ENCODE measurements at regions not wholly inside any gene's neighbourhood (a gene's known extent, or its start where the extent isn't known, plus 50 kb on each side); places are given as distances from the start of the nearest gene placed in this dataset.

GRCh38 chr13:89862011-89862690, 1485.3 kb upstream of the MIR17HG start:
- H3K4me1 Mint-ChIP-seq = peaks cover 3% of the 10 kb centered on the region
- no peaks in the 10 kb centered on the region for H3K9me3 Mint-ChIP-seq
- H3K36me3 Mint-ChIP-seq = no peaks in the 10 kb centered on the region
- H3K4me3 Mint-ChIP-seq = no peak overlapping the region
- H3K4me1 ChIP-seq = no peaks in the 10 kb centered on the region
- no peaks in the 10 kb centered on the region for H4K20me1 ChIP-seq (ENCODE audit: low read depth)
- H3K36me3 ChIP-seq = no peaks in the 10 kb centered on the region
- H3K27me3 ChIP-seq = no peaks in the 10 kb centered on the region
- no peak overlapping the region for H3K9ac ChIP-seq
- H3F3A ChIP-seq (ENCODE audit: low read depth) = no peaks in the 10 kb centered on the region
- no peaks in the 10 kb centered on the region for H3K9me3 ChIP-seq (ENCODE audit: low read depth)
- H3K79me2 ChIP-seq (ENCODE audit: low read depth) = no peaks in the 10 kb centered on the region
- H3K27ac ChIP-seq = no peak overlapping the region
- H3K27ac Mint-ChIP-seq = no peak overlapping the region
- no peak for DNase-seq (ENCODE audit: low spot score)
- no peak overlapping the region for H3K4me2 ChIP-seq
- TF ChIP-seq EZH2phosphoT487 (IDR thresholded peaks at IDR 0.05) = no peak
- TF ChIP-seq EZH2 (IDR thresholded peaks at IDR 0.05) = no peak
- no peak for TF ChIP-seq CTCF (IDR thresholded peaks at IDR 0.05)
- H3K4me3 ChIP-seq = no peak overlapping the region
- no peaks in the 10 kb centered on the region for H3K27me3 Mint-ChIP-seq (ENCODE audit: insufficient read depth, low read depth)
- H2AFZ ChIP-seq (replicated peaks) = no peak overlapping the region

GRCh38 chr13:89862691-89863036, 1484.8 kb upstream of the MIR17HG start:
- H3K4me3 ChIP-seq = no peak overlapping the region
- H2AFZ ChIP-seq (replicated peaks) = no peak overlapping the region
- no peaks in the 10 kb centered on the region for H3K36me3 ChIP-seq
- H3K4me3 Mint-ChIP-seq = no peak overlapping the region
- H3K4me2 ChIP-seq = no peak overlapping the region
- H3K27me3 ChIP-seq = no peaks in the 10 kb centered on the region
- no peak for TF ChIP-seq CTCF (IDR thresholded peaks at IDR 0.05)
- TF ChIP-seq EZH2 (IDR thresholded peaks at IDR 0.05) = no peak
- no peak for TF ChIP-seq EZH2phosphoT487 (IDR thresholded peaks at IDR 0.05)
- H3K9me3 ChIP-seq (ENCODE audit: low read depth) = no peaks in the 10 kb centered on the region
- no peaks in the 10 kb centered on the region for H3K27me3 Mint-ChIP-seq (ENCODE audit: insufficient read depth, low read depth)
- H3F3A ChIP-seq (ENCODE audit: low read depth) = no peaks in the 10 kb centered on the region
- DNase-seq (ENCODE audit: low spot score) = no peak
- no peak overlapping the region for H3K27ac ChIP-seq
- H3K9ac ChIP-seq = no peak overlapping the region
- H3K79me2 ChIP-seq (ENCODE audit: low read depth) = no peaks in the 10 kb centered on the region
- H4K20me1 ChIP-seq (ENCODE audit: low read depth) = no peaks in the 10 kb centered on the region
- H3K4me1 ChIP-seq = no peaks in the 10 kb centered on the region
- H3K9me3 Mint-ChIP-seq = no peaks in the 10 kb centered on the region
- no peaks in the 10 kb centered on the region for H3K36me3 Mint-ChIP-seq
- H3K27ac Mint-ChIP-seq = no peak overlapping the region
- peaks cover 3% of the 10 kb centered on the region for H3K4me1 Mint-ChIP-seq

- no peak overlapping the region for H2AFZ ChIP-seq (replicated peaks)
- no peak overlapping the region for H3K4me3 ChIP-seq
- Mint-ChIP-seq H3K9me3 (no peaks in the 10 kb centered on the region), H3K27me3 (ENCODE audit: insufficient read depth, low read depth) (no peaks in the 10 kb centered on the region), H3K4me1 (no peaks in the 10 kb centered on the region), H3K4me3 (no peak overlapping the region), H3K36me3 (no peaks in the 10 kb centered on the region), H3K27ac (no peak overlapping the region)
- no peaks in the 10 kb centered on the region for H4K20me1 ChIP-seq (ENCODE audit: low read depth)
- no peak overlapping the region for H3K4me2 ChIP-seq
- H3K9me3 ChIP-seq (ENCODE audit: low read depth) = no peaks in the 10 kb centered on the region
- no peaks in the 10 kb centered on the region for H3K36me3 ChIP-seq
- no peaks in the 10 kb centered on the region for H3F3A ChIP-seq (ENCODE audit: low read depth)
- no peak overlapping the region for H3K9ac ChIP-seq
- no peaks in the 10 kb centered on the region for H3K27me3 ChIP-seq
- no peaks in the 10 kb centered on the region for H3K79me2 ChIP-seq (ENCODE audit: low read depth)
- no peaks in the 10 kb centered on the region for H3K4me1 ChIP-seq
- no peak for DNase-seq (ENCODE audit: low spot score)
- no peak overlapping the region for H3K27ac ChIP-seq
- TF ChIP-seq EZH2 (IDR thresholded peaks at IDR 0.05) (no peak), EZH2phosphoT487 (IDR thresholded peaks at IDR 0.05) (no peak), CTCF (IDR thresholded peaks at IDR 0.05) (no peak)
These were observed 1482.1 kb upstream of the MIR17HG start for GRCh38 chr13:89865164-89866064.

All from neural progenitor cell (in vitro differentiated cells).